ENCODE measurements at regions not wholly inside any gene's neighbourhood (a gene's known extent, or its start where the extent isn't known, plus 50 kb on each side); places are given as distances from the start of the nearest gene placed in this dataset.

GRCh38 chr3:110808630-110809029 is 263.0 kb upstream of the NECTIN3 start:
- TF ChIP-seq CTCF (IDR thresholded peaks at IDR 0.05) (no peak), POLR2A (IDR thresholded peaks at IDR 0.05) (no peak)
